NCI-H2227 treated with DMSO at 0.1 percent for 48 hours (cell line): ENCODE measurements at regions not wholly inside any gene's neighbourhood (a gene's known extent, or its start where the extent isn't known, plus 50 kb on each side); places are given as distances from the start of the nearest gene placed in this dataset.

Source experiments
- DNase-seq: peaks from one replicate; lab custom pipeline; 2025; lab: John Stamatoyannopoulos, UW

DNA sequence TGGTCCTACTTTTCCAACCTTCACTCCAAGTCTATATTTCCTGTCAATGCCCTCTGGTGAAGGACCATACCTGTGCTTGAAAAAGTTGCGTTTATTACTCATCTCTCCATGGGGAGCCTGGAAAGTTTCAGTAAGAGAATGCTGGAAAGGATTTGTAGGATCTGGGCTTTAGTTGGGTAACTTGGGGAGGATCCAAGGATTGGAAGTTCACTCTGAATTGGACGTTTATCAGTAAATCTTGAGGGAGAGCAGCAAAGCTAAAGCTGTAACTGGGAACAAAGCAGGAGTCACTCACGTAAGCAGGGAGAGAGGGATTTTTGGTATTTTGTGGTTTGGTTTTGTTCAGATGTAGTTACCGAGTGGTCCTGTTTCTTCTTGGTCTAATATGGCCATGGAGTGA is 51.4 kb upstream of the NPVF start:
- no peak for DNase-seq

DNA sequence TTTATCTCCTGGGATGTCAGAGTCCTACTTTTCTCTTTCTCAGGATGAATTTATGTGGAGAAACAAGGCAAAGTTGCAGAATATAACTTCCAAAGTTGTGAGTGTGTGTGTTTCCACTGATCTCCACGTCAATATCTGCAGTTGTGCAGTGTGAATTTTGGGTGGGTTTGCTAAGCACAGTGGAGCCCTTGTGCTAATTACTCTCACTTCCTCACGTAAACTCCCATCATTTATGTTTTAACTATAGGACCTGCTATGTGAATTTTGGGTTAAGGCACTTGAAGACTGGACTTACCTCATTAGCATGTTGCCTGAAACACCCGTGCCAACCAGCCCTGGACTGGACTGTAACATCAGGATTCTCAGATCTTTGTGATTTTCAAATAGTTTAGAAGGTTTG is 51.9 kb upstream of the NPVF start:
- DNase-seq: no peak

DNA sequence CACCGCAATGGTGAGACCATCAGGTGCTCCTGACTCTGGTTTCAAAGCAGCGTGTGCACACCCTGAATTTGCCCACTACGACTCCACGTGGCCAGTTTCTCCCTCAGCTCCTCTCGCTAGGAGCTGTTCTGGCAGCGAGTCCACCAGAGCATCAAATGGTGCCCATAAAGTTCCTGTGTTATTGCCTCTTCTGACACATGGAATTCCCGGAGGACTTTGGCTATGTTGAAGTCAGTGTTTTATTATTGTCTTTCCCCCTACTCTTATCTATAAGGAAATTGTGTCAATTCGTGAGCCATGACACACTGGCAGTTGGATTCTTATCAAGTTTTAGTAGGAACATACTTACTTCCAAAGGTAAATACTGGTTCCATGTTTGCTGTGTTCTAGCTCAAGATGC is 53.9 kb upstream of the NPVF start:
- no peak for DNase-seq

DNA sequence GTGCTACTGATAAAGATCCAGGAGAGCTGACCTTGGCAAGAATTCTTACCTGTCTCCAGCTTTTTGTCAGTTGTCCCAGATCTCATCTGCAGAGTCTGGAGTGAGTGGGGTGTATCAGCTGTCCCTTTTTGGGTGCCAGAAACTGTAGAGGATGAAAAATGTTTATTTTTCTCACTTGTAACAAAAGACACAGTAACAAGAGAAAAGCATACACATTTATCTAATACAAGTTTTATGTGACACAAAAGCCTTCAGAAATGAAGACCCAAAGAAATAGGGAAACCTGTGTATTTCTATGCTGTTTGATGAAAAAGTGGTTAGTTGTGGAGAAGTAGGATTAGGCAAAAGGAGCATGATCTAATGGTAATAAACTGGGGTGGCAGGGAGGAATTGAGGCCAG is 58.5 kb upstream of the NPVF start:
- DNase-seq: no peak

DNA sequence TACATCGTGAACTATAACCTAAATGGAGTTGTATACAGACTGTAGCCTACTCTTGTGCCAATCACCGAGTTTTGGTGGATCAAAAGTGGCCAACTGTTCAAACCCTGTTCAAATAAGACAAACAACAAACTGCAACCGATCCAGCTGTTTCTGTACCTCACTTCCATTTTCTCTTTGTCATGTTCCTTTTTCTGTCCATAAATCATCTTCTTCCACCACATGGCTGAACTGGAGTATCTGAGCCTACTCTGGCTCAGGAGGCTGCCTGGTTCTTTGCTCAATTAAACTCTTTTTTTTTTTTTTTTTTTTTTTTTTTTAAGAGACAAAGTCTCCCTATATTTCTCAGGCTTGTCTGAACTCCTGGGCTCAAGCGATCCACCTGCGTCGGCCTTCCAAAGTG is 59.0 kb upstream of the NPVF start:
- no peak for DNase-seq

DNA sequence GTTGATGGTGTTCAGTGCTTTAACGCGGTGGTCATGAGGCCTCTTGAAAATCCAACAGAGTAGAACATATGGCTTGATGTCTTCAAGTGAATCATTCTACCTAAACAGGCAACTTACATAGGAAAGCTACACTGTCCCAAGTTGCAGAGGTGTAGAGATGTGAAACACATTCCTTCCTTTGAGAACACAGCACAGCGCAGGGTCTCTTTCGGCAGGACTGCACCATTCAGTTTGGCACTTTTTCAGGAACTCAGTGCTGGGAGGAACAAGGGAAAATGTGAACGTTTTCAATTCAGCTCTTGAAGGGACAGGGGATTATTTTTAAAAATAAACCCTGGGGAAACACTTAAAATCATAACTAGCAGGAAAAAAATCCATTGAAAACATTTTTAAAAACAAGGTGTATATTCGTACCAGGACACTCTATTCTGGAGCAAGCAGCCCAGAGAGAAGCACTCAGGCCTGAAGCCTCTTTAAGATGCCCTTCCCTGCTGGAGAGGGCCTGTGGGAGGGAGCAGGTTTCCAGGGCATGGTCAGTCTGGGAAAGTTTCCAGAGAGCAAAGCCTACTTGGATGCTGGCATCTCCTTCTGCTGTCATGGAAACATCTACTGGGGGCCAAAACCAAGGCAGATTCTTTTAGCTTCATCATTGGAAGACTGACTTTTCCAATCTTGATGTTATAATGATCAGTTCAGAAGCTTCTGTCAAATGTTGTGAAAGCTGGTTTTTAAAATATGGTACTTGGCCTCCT is 60.4 kb upstream of the NPVF start:
- DNase-seq: no peak

DNA sequence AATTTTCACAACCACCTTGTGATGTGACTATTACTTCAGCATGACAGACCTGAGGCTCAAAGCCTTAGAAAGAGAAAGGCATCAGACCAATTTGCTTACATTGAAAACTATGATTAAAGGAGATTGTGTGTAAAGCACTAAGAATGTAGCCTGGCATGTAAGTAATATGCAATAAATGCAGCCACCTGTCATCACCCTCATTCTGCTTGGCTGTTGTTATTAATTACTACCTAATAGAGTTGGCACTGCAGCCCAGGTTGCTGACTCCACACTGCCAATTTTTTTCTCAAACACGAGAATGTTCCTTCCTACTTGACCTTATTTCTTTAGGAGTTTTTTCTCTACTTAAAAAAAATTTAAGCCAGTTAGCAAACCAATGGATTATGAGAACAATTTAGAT is 61.2 kb upstream of the NPVF start:
- DNase-seq: no peak

DNA sequence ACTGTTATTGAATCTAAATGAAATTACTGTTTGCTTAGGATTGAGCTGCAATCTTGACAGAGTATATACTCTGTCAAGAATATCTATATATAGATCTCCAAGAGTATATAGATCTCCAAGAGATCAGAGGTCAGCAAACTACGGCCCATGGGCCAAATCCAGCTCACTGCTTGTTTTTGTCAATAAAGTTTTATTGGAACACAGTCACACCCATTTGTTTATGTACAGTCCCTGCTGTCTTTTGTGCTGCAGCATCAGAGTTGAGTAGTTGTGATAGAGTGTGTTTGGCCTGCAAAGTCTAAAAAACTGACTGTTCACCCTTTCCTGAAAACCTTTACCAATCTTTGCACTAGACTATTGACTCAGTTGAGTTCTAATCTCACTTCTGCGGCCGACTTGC is 66.3 kb upstream of the NPVF start:
- DNase-seq: peak; percentile 62

DNA sequence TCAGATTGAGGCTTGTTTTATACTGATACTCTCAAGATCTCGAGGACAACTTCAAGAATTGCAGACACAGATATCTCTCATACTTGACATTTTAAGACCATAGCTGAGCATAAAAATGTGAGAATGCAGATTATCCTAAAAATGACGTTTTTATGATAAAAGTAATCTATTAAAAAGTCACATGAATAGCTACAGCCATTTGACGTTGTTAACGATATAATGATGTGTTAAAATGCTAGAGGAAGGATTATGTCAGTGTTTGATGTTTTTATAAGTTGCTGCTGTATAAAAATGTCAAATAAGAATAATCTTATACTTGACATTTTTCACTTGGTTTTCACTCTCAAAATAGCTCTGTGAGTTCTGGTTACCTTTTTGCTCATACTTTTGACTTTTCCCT is 67.1 kb upstream of the NPVF start:
- DNase-seq: no peak

DNA sequence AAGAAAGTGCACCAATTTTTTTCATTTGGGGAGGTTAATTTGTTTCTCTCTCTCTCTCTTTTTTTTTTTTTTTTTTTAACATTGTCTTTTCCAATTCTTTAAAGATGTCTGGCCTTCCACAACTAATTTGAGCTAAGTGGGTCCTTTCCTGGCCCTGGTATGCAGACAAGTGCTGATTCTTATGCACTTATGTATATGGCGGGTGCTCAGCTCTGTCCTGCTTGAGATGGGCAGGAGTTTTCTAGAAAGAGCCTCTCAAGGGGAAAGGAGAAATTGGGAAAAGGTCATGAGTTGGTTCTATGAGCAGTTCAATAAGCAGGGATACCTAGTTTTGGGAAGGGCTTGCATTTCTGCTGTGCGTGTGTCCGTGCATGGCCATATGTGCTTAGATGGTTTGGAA is 67.8 kb upstream of the NPVF start:
- no peak for DNase-seq

DNA sequence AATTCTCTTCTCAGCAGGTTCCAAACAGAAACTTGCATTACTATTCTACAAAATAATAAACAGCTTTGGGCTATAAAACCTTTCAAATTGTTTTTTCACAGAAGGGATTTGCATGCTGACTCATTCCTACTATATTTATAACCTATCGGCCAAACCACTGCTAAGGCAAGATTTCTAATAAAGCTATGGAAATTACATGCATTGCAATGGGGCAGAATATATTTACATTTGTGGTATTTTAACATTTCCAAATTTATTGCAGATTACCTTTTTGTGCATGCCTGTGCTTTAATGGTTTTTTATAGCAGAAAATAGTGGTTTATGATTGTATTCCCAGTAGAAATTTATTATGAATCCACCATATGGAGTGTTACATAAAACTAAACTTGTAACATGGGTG is 69.0 kb upstream of the NPVF start:
- no peak for DNase-seq

DNA sequence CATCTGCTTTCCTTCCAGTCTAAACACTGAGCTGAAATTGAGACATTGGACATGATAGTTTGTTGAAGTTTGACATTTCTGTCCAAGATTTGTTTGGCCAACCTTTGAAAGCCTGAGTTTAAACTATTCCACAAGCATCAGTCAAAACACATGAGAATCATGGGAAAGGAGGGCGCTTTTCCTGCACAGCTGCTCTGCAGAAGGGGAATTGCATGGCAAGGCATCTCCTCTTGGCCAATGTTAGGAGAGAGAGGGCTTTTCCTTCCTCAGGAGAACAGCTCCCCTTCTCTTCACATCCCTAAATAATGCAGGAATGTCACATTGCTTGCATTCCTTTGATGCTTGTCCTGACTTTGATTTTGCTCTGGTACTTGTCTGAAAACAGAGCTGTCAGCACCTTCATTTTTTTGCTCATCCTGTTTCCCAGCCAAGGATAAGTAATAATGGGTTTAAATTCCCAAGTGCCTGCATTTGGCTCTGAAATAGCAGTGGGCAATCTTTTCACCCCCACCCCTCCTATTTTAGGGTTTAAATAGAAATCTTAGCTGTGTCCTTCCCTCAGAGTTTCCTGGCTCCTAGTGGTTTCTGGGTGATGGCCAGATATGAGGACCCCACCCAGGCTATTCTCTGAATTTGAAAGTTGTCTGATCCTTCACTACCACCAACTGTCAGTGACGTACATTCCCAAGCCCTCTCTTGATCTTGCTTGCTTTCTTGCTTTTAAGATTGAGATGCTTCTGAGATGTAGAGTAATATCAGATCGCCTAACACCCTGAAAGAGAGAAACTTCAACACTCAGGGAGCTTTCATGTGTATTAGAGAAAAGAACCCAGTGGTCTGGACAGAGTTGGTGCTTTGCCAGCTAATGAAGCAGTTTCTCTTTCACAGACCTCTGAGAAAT is 75.2 kb upstream of the NPVF start:
- no peak for DNase-seq

DNA sequence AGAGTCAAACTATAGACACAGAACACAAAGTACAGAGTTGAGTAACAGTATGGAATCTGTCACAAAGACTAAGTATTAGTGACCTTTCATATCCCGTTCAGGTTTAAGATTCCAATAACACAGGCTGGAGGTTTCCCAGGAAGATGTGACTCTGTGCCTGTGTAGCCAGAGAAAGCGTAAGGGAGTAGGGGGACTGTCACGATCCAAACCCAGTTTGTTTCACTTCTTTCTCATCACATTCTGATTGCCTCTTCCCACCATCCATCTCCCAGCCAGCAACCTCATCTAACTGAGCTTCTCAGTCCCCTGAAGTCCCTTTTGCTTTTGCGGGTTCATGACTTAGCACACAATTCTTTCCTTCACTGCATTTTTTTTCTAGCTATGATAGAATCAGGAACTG is 76.4 kb upstream of the NPVF start:
- no peak for DNase-seq

DNA sequence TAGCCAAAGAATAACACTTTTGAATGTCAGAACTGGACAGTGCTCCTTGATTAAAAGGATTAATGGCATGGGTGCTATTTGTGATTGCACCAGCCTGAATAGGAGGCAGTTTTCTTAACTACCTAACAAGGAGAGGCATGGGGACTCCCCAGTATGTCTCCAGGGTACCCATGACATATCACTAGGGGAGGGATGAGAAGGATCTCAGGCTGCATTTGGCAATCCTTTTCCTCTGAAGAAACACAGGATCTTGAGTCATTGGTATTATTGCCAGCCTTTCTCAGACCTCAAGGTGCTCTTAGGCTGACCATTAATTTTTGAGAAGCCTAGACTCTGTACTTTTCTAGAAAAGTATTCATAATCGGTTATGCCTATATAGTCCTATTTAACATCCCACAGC is 77.5 kb upstream of the NPVF start:
- no peak for DNase-seq

DNA sequence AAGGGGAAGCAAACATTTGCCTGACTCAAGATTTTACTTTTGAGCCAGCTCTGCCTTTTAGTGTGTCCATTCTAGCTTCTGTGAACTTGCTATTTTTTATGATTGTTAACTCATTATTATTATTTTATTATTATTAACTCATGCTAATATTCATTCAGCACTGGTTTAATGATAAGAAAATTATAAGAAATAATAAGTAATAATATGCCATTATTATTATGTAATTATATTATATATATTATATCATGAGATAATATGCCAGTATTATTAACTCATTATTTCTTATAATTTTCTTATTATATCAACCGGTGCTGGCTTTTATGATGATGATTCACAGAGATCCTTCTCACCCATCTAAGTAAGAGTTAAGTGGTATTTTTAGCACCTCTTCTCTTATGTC is 79.3 kb upstream of the NPVF start:
- no peak for DNase-seq

DNA sequence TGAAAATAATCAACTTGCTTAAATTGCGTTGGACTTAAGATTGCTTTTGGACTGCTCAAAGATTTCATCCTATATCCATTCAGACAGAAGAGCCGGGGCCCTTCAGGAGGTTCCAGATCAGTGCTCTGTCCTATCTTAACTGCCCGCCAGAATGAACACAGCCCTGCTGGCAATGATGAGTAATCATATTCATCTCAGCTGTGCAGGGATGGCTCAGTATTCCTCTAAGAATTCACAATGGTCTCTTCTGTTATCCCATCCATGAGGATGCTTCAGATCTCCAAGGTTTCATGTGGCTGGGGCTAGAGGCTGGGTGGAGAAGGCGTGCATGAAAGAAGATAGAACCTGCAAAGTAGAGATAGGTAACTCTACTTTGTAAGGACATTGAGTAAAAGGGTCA is 80.0 kb upstream of the NPVF start:
- no peak for DNase-seq

DNA sequence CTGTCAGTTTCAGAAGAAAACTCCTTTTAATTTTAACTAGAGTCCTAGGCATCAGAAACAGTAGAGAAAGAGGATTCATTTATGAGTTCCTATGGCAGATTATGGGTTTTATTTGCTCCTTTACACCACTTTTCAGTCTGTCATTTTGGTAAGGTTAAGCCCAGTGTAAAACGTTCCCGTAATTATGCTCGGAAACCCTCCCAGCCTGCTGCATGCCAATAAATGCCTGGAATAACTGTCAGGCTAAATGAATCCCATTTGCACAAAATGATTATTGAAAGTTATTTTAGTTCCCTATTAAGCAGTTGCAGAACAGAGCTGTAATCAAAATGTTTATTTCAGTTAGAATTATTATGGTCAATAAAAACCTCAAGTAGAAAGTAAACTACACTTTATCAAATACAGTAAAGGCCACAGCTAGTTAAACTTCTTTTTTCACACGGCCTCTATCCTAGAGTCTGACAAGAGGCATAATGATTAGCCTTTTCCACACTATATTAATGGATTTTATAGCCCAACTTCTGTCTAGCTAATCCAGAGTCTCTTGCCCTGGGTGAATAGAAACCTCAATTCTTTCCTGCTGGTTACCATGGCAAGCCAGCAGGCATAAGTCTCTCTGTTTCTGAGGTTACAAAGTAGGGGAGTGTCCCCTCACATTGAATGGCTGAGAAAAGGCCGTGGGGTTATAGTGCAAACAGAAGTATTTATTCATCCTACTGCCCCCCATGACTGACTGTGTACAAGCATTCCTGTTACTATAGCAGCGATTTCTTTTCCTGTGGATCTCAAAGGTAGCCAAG is 80.8 kb upstream of the NPVF start:
- DNase-seq: no peak

DNA sequence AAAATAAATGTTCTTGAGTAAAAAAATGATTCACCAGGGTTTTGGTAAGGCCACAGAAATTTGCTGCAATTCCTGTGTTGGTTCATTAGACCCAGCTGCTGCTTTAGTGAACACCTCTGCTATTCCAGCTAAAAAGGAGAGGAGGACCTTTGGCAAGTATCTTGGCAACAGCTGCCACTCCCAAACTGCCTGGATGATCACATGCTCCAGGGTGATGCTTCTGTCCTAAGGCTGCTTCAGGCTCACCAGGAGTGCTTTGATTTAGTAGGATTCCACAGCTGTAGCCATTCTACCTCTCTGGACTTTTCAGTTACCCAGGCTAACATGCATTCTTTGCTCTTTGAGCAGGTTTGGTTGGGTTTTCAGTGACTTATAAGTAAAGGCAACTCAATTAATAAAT is 82.6 kb upstream of the NPVF start:
- DNase-seq: no peak

DNA sequence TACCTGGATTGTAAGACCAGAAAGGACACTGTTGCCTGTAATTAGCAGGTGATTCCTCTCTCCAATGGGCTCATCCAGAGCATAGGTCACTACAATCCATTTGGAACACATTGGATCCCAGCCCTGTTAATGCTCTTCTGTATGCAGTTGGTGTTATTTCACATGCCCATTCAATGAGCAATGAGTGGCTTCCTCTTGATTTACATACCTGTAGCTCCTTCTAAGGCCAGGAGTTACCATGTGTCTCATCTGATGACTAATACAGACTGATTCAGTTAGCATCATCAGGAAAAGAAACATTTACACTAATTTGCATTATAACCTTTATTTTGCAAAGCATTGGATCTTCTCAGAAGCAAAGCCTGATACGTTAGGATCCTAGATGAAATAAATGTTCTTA is 83.1 kb upstream of the NPVF start:
- no peak for DNase-seq

DNA sequence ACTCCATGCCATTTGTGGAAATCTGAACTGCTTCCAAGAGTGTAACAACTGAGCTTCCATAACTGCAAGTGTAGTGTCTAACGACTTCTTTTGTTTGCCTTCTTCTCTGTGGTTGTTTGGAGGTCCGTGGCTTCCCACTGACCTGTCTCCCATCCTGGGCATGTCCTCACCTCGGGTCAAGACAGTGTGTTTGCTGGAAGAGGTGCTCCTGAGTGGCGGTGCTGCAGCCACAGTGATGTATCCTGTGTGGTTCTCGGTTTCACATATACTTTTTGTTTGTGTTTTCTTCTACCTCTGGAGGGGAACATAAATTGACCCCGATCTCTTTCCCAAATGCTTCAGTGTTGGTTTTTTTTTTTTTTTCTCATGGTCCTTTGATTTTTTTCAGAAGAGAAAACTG is 84.7 kb upstream of the NPVF start:
- DNase-seq: no peak

DNA sequence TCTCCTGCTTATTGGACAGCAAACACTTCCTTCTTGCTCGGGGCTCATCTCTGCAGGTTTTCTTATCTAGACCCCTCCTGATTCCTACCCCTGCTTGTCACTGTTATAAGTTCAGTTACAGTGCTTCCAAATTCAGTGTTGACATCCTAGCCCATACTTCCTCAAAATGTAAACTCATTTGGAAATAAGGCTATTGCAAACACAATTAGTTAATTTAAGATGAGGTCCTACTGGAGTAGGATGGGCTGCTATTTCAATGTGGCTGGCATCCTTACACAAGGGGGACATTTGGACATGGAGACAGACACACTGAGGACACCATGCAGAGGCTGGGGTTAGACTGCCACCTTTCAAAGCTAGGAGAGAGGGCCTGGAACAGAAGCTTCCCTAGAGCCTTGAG is 85.2 kb upstream of the NPVF start:
- no peak for DNase-seq

DNA sequence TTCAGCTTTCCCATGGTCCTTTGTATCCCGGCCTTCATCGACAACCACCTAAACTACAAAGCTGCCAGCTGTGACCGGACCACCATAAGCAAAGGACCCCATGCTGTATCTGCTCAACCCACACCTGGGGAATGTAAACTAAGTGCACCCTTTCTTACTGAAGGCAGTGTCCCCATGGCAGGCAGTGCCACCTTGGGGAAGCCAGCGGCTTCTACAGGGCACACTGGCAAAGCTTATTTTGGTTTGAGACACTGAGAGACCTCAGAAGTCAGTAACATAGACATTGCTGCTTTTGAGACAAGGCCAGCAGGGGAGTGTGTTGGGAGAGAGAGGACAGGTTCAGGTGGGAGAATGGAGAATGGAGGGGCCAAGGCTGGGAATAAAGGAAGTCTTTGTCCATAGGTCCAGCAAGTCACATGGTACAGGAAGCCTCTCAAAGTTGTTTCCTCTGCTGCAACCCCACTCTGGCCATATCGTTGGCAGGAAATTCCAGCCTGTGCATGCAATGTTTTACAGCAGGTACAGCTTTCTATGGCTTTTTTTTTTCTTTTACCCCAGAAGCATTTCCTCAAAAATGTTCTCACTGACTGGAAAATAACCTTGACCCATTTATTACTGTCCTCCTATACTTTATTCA is 85.9 kb upstream of the NPVF start:
- DNase-seq: no peak
